IMR-90 (cell line): ENCODE measurements at regions not wholly inside any gene's neighbourhood (a gene's known extent, or its start where the extent isn't known, plus 50 kb on each side); places are given as distances from the start of the nearest gene placed in this dataset.

Experiments used
- ATAC-seq: fragments of 200-7000 bp; cut with Tn5 transposase; 2 replicates; pipeline ENCODE4 v1.9.1; 2020; ENCODE audit warnings: low read depth, mild to moderate bottlenecking, moderate library complexity
- BruUV-seq: library from RNA; stranded (reverse); fragments of 400-500 nt; replicated peaks from 2 replicates; lab custom pipeline; 2021; lab: Mats Ljungman, UMichigan
- CTCF ChIA-PET: fragments of 300-600 bp; formaldehyde crosslinking; extraction: SDS; loops from one replicate; lab custom pipeline; 2021; ENCODE audit warnings: antibody characterized with exemption; lab: Yijun Ruan, JAX
- POLR2A ChIA-PET: fragments of 300-600 bp; sonication (Branson Sonifier 250); formaldehyde crosslinking; loops from one replicate; lab custom pipeline; 2022; ENCODE audit warnings: antibody characterized with exemption; ENCODE audit not compliant: unreplicated experiment; lab: Charles Lee
- DNase-seq: peaks from one replicate; pipeline ENCODE4 v3.0.0; 2013
- H2AFZ ChIP-seq: replicated peaks from 2 replicates; pipeline ENCODE3; 2013; ENCODE audit warnings: low read length, mild to moderate bottlenecking; ENCODE audit not compliant: poor library complexity
- H2AK5ac ChIP-seq: 2 replicates; pipeline ENCODE4 v1.6.1; 2013; ENCODE audit warnings: low read depth, low read length, inconsistent platforms
- H2AK9ac ChIP-seq: replicated peaks from 2 replicates; pipeline ENCODE3; 2013; ENCODE audit warnings: mild to moderate bottlenecking, low read depth, low read length, moderate library complexity; ENCODE audit not compliant: poor library complexity
- H2BK120ac ChIP-seq: 2 replicates; pipeline ENCODE4 v1.6.1; 2013; ENCODE audit warnings: low read depth, low read length, inconsistent platforms
- H2BK15ac ChIP-seq: 3 replicates; pipeline ENCODE4 v1.6.1; 2013; ENCODE audit warnings: low read depth, low read length, inconsistent platforms
- H2BK20ac ChIP-seq: 2 replicates; pipeline ENCODE4 v1.6.1; 2013; ENCODE audit warnings: low read depth, mild to moderate bottlenecking, inconsistent platforms, low read length, moderate library complexity
- H2BK5ac ChIP-seq: 2 replicates; pipeline ENCODE4 v1.6.1; 2013; ENCODE audit warnings: mild to moderate bottlenecking, low read depth, low read length, inconsistent platforms; ENCODE audit not compliant: poor library complexity, severe bottlenecking
- H3K14ac ChIP-seq: replicated peaks from 2 replicates; pipeline ENCODE4 v1.6.1; 2013; ENCODE audit warnings: low read depth, low read length, inconsistent platforms
- H3K18ac ChIP-seq: 2 replicates; pipeline ENCODE4 v1.6.1; 2013; ENCODE audit warnings: low read depth, low read length, control low read depth
- H3K23ac ChIP-seq: 2 replicates; pipeline ENCODE4 v1.6.1; 2013; ENCODE audit warnings: low read depth, low read length, inconsistent platforms
- H3K27ac ChIP-seq: 2 replicates; pipeline ENCODE4 v1.5.1; 2013; ENCODE audit warnings: mild to moderate bottlenecking, control low read depth, low read length; ENCODE audit not compliant: insufficient read depth
- H3K27me3 ChIP-seq: 2 replicates; pipeline ENCODE4 v1.6.1; 2013; ENCODE audit warnings: low read length; ENCODE audit not compliant: control insufficient read depth, insufficient read depth
- H3K36me3 ChIP-seq: 2 replicates; pipeline ENCODE4 v1.6.1; 2013; ENCODE audit warnings: low read length, mixed read lengths; ENCODE audit not compliant: control insufficient read depth, insufficient read depth
- H3K4ac ChIP-seq: 2 replicates; pipeline ENCODE4 v1.6.1; 2013; ENCODE audit warnings: low read depth, low read length, inconsistent platforms
- H3K4me1 ChIP-seq: 2 replicates; pipeline ENCODE4 v1.6.1; 2013; ENCODE audit warnings: low read length, mixed read lengths; ENCODE audit not compliant: control insufficient read depth, insufficient read depth
- H3K4me2 ChIP-seq: 2 replicates; pipeline ENCODE4 v1.6.1; 2013; ENCODE audit warnings: low read depth, mild to moderate bottlenecking, control low read depth, low read length, moderate library complexity
- H3K4me3 ChIP-seq: 2 replicates; pipeline ENCODE4 v1.5.1; 2013; ENCODE audit warnings: low read depth, mild to moderate bottlenecking, control low read depth, low read length, moderate library complexity; ENCODE audit not compliant: insufficient read depth
- H3K56ac ChIP-seq: 2 replicates; pipeline ENCODE4 v1.6.1; 2013; ENCODE audit warnings: low read length, inconsistent platforms; ENCODE audit not compliant: insufficient read depth; ENCODE audit errors: extremely low read depth
- H3K79me1 ChIP-seq, 2 experiments: 2 replicates each; pipeline ENCODE4 v1.6.1; 2013; ENCODE audit warnings: low read length in 2 of 2, inconsistent platforms in 1 of 2, low read depth in 1 of 2
- H3K9ac ChIP-seq: 2 replicates; pipeline ENCODE4 v1.6.1; 2013; ENCODE audit warnings: low read depth, low read length, control low read depth
- H3K9me1 ChIP-seq: 2 replicates; pipeline ENCODE4 v1.6.1; 2013; ENCODE audit warnings: low read length, inconsistent platforms; ENCODE audit not compliant: insufficient read depth
- H3K9me3 ChIP-seq: 2 replicates; pipeline ENCODE4 v1.6.1; 2013; ENCODE audit warnings: low read length; ENCODE audit not compliant: control insufficient read depth, insufficient read depth
- H4K20me1 ChIP-seq: 2 replicates; pipeline ENCODE4 v1.6.1; 2013; ENCODE audit warnings: low read length, inconsistent platforms; ENCODE audit not compliant: insufficient read depth
- H4K5ac ChIP-seq: 2 replicates; pipeline ENCODE4 v1.6.1; 2013; ENCODE audit warnings: mild to moderate bottlenecking, low read depth, low read length, control low read depth
- H4K8ac ChIP-seq, 2 experiments: 2 replicates each; pipeline ENCODE4 v1.6.1; 2013; ENCODE audit warnings: low read depth in 2 of 2, low read length in 2 of 2, control low read depth in 1 of 2, inconsistent platforms in 1 of 2
- H4K91ac ChIP-seq: 2 replicates; pipeline ENCODE4 v1.6.1; 2013; ENCODE audit warnings: low read depth, low read length, inconsistent platforms; ENCODE audit not compliant: insufficient read depth
- BHLHE40 ChIP-seq: fragments of 150-350 bp; IDR thresholded peaks from 2 replicates; pipeline ENCODE4 v1.6.1; 2016; ENCODE audit warnings: mild to moderate bottlenecking, low read depth, low read length
- FOS ChIP-seq: fragments of 150-350 bp; IDR thresholded peaks from 2 replicates; pipeline ENCODE4 v1.6.1; 2016; ENCODE audit warnings: low read depth, low read length
- MAFK ChIP-seq: IDR thresholded peaks from 2 replicates; pipeline ENCODE4 v1.6.1; 2012; ENCODE audit warnings: low read depth, low read length, improper control_type of control experiment
- MXI1 ChIP-seq: IDR thresholded peaks from 2 replicates; pipeline ENCODE4 v1.6.1; 2012; ENCODE audit warnings: low read depth, mild to moderate bottlenecking, low read length, moderate library complexity, borderline replicate concordance
- NFE2L2 ChIP-seq: fragments of 150-350 bp; IDR thresholded peaks from 2 replicates; pipeline ENCODE4 v1.6.1; 2016; ENCODE audit warnings: low read depth, mild to moderate bottlenecking, low read length
- RAD21 ChIP-seq: IDR thresholded peaks from 2 replicates; pipeline ENCODE4 v1.6.1; 2012; ENCODE audit warnings: low read length, improper control_type of control experiment
- USF2 ChIP-seq: fragments of 150-350 bp; IDR thresholded peaks from 2 replicates; pipeline ENCODE4 v1.6.1; 2017; ENCODE audit warnings: mild to moderate bottlenecking, antibody characterized with exemption, low read length, low read depth
- WGBS, 2 experiments: methylation state at CpG; one replicate each; pipeline versions ENCODE4 v1.1.5 to v1.1.7; 2013; ENCODE audit warnings: missing lambda C conversion rate in 2 of 2; ENCODE audit not compliant: insufficient read length in 1 of 2; ENCODE audit errors: extremely low coverage in 2 of 2; 5-methylcytosine and 5-hydroxymethylcytosine counted together
- dilution Hi-C: fragments of 300-500 bp; cut with HindIII; formaldehyde crosslinking; loops from one replicate; pipeline ENCODE4 v1.14.3; 2018; ENCODE audit warnings: low sequenced_read_pairs; ENCODE audit not compliant: unreplicated experiment
- in situ Hi-C: fragments of 300-500 bp; cut with MboI; formaldehyde crosslinking; loops from 3 replicates; pipeline ENCODE4 v1.14.3; 2019; ENCODE audit warnings: low sequenced_read_pairs, inconsistent platforms, mixed read lengths
- intact Hi-C: fragments of 100-400 bp; cut with micrococcal nuclease; formaldehyde crosslinking; loops from 2 replicates; pipeline ENCODE4 v1.10.0; 2022
- TF ChIP-seq, protein P1 (sequence below): conservative IDR thresholded peaks from 2 replicates; pipeline ENCODE4 v1.5.1; 2012; ENCODE audit warnings: mild to moderate bottlenecking, low read depth, low read length, improper control_type of control experiment

GRCh38 chr13:40874138-40874779 is 84.8 kb downstream of the SLC25A15 start:
- no peak overlapping the region for H2AFZ ChIP-seq
- no peak for ATAC-seq

More at GRCh38 chr13:40874138-40874779, 84.8 kb downstream of the SLC25A15 start:
- Histone ChIP-seq H4K5ac (no peak overlapping the region), H3K4me3 (no peak overlapping the region), H3K4me1 (no peaks in the 10 kb centered on the region), H3K4ac (no peak overlapping the region), H2BK5ac (no peak overlapping the region), H2BK20ac (no peak overlapping the region), H4K8ac (no peak overlapping the region), H4K20me1 (no peaks in the 10 kb centered on the region), H3K18ac (no peak overlapping the region), H3K27ac (no peak overlapping the region), H2AK5ac (no peak overlapping the region), H4K91ac (no peak overlapping the region), H3K4me2 (no peak overlapping the region), H3K27me3 (no peaks in the 10 kb centered on the region), H3K79me1 (no peaks in the 10 kb centered on the region), H2BK120ac (no peak overlapping the region), H2AK9ac (no peak overlapping the region), H3K56ac (no peak overlapping the region), H3K9me3 (peaks cover 33% of the 10 kb centered on the region), H3K36me3 (peaks cover 7% of the 10 kb centered on the region), H3K9me1 (no peaks in the 10 kb centered on the region), H3K14ac (no peak overlapping the region), H2BK15ac (no peak overlapping the region), H3K23ac (no peak overlapping the region), H3K9ac (no peak overlapping the region)
- ChIA-PET POLR2A (no interaction called here), CTCF (no interaction called here)
- TF ChIP-seq, protein P1, sequence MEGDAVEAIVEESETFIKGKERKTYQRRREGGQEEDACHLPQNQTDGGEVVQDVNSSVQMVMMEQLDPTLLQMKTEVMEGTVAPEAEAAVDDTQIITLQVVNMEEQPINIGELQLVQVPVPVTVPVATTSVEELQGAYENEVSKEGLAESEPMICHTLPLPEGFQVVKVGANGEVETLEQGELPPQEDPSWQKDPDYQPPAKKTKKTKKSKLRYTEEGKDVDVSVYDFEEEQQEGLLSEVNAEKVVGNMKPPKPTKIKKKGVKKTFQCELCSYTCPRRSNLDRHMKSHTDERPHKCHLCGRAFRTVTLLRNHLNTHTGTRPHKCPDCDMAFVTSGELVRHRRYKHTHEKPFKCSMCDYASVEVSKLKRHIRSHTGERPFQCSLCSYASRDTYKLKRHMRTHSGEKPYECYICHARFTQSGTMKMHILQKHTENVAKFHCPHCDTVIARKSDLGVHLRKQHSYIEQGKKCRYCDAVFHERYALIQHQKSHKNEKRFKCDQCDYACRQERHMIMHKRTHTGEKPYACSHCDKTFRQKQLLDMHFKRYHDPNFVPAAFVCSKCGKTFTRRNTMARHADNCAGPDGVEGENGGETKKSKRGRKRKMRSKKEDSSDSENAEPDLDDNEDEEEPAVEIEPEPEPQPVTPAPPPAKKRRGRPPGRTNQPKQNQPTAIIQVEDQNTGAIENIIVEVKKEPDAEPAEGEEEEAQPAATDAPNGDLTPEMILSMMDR, result no peak
- TF ChIP-seq BHLHE40 (no peak), RAD21 (no peak), MAFK (no peak), NFE2L2 (no peak), USF2 (no peak), FOS (no peak), MXI1 (no peak)
- DNase-seq, result no peak
- dilution Hi-C loops (no loop called here), intact Hi-C loops (no loop called here), in situ Hi-C loops (no loop called here)
- BruUV-seq, result no TSS peak
- WGBS, 2 experiments, result no CpG with 5 or more reads among the region's 5 CpGs
